Stomach (tissue), 4 donors: ENCODE measurements at regions not wholly inside any gene's neighbourhood (a gene's known extent, or its start where the extent isn't known, plus 50 kb on each side); places are given as distances from the start of the nearest gene placed in this dataset.

ENCODE experiments used
- EP300 ChIP-seq: sonication (generic); formaldehyde crosslinking; IDR thresholded peaks from one replicate; pipeline ENCODE4 v1.6.1; 2017; ENCODE audit warnings: antibody characterized with exemption
- POLR2A ChIP-seq, 4 donors: fragments of 450-650 bp; IDR thresholded peaks; one replicate each; pipeline ENCODE4 v1.6.1; 2016; ENCODE audit warnings: antibody characterized with exemption in 4 of 4, control low read depth in 2 of 4, mild to moderate bottlenecking in 1 of 4, moderate library complexity in 1 of 4
- POLR2AphosphoS5 ChIP-seq, 3 donors: sonication (generic); formaldehyde crosslinking; IDR thresholded peaks; one replicate each; pipeline ENCODE4 v1.6.1; 2016; ENCODE audit warnings: antibody characterized with exemption in 3 of 3
- TF ChIP-seq, protein P1 (sequence below), 7 experiments: fragments of 450-650 bp in 4 of 7; fragments of 200-600 bp in 3 of 7; sonication (generic) in 3 of 7; IDR thresholded peaks; one replicate each; pipeline ENCODE4 v1.5.1; 2016 to 2019; ENCODE audit warnings: antibody characterized with exemption in 7 of 7, control low read depth in 2 of 7, mild to moderate bottlenecking in 1 of 7

DNA sequence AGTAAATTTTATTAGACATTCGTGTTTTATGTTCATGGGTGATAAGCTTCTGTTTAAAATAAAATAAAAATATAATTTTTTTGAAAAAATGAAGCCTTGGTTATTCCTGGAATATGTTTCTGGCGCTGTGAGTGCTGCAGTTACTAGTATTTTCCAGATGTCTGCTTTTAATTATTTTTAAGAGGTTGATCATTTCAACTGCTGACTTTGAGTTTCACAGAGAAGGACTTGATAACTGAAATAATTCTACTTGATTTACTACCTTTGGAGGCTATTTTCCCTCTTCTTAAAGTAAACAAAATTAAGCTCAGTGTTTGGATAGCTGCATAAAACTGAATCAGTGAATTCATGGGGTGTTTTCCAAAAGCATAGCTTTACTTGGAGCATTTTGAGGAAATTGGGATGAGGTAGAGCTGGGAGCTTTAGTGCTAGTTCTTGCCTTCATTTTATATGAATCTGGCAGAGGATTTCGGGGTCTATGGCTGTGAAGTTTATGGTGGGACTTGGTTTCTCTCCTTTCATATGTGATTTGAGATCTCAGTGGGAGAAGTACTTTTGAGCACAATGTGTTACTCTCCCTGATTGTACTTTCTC, 666.5 kb downstream of the DCDC2C start:
- no peak for TF ChIP-seq POLR2A (IDR thresholded peaks at IDR 0.05)
- TF ChIP-seq, protein P1, sequence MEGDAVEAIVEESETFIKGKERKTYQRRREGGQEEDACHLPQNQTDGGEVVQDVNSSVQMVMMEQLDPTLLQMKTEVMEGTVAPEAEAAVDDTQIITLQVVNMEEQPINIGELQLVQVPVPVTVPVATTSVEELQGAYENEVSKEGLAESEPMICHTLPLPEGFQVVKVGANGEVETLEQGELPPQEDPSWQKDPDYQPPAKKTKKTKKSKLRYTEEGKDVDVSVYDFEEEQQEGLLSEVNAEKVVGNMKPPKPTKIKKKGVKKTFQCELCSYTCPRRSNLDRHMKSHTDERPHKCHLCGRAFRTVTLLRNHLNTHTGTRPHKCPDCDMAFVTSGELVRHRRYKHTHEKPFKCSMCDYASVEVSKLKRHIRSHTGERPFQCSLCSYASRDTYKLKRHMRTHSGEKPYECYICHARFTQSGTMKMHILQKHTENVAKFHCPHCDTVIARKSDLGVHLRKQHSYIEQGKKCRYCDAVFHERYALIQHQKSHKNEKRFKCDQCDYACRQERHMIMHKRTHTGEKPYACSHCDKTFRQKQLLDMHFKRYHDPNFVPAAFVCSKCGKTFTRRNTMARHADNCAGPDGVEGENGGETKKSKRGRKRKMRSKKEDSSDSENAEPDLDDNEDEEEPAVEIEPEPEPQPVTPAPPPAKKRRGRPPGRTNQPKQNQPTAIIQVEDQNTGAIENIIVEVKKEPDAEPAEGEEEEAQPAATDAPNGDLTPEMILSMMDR (IDR thresholded peaks at IDR 0.05), result no peak
- no peak for TF ChIP-seq POLR2AphosphoS5 (IDR thresholded peaks at IDR 0.05)
- no peak for TF ChIP-seq EP300
